ENCODE measurements at regions not wholly inside any gene's neighbourhood (a gene's known extent, or its start where the extent isn't known, plus 50 kb on each side); places are given as distances from the start of the nearest gene placed in this dataset.

GRCh38 chr7:19464241-19464640, 244.6 kb downstream of the POLR1F start:
- no peaks in the 10 kb centered on the region for H3K9me3 ChIP-seq
- no peaks in the 10 kb centered on the region for H3K36me3 ChIP-seq
- no peaks in the 10 kb centered on the region for H3K4me1 ChIP-seq (ENCODE audit: insufficient read depth)
- no peak overlapping the region for H3K27ac ChIP-seq
- intact Hi-C loops (cut with DNase I) = no loop called here
- 78 to 93% (median 92%) methylated on average over 3 of the region's 3 CpGs for WGBS, 3 donors
- DNase-seq = no peak
- no peak overlapping the region for H3K4me3 ChIP-seq
- no peaks in the 10 kb centered on the region for H3K27me3 ChIP-seq
- no peak for TF ChIP-seq POLR2A (IDR thresholded peaks at IDR 0.05)
- TF ChIP-seq EP300 (IDR thresholded peaks at IDR 0.05) = no peak
- no peak for TF ChIP-seq CTCF (IDR thresholded peaks at IDR 0.05)

DNA sequence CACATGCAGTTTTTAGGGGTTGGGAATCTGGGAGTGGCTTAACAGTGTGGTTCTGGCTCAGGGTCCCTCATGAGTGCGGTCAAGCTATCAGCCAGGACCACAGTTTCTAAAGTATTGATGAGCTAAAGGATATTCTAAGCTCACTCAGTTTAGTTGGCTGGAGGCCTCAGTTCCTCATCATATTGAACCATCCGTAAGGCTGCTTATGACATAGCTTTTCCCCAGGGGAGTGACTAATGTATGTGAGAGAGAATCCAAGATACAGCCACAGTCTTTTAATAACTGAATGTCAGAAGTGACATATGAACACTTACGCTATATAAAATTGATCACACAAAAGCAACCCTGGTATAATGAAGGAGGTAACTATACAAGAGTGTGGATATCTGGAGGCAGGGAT, 245.3 kb downstream of the POLR1F start:
- WGBS, 3 donors = 92 to 95% (median 93%) methylated on average over 3 of the region's 3 CpGs
- no peaks in the 10 kb centered on the region for H3K36me3 ChIP-seq
- no peak overlapping the region for H3K27ac ChIP-seq
- no peaks in the 10 kb centered on the region for H3K4me1 ChIP-seq (ENCODE audit: insufficient read depth)
- no peaks in the 10 kb centered on the region for H3K27me3 ChIP-seq
- intact Hi-C loops (cut with DNase I) = no loop called here
- no peak for TF ChIP-seq POLR2A (IDR thresholded peaks at IDR 0.05)
- no peak for TF ChIP-seq CTCF (IDR thresholded peaks at IDR 0.05)
- no peak for TF ChIP-seq EP300 (IDR thresholded peaks at IDR 0.05)
- no peaks in the 10 kb centered on the region for H3K9me3 ChIP-seq
- H3K4me3 ChIP-seq = no peak overlapping the region
- no peak for DNase-seq

DNA sequence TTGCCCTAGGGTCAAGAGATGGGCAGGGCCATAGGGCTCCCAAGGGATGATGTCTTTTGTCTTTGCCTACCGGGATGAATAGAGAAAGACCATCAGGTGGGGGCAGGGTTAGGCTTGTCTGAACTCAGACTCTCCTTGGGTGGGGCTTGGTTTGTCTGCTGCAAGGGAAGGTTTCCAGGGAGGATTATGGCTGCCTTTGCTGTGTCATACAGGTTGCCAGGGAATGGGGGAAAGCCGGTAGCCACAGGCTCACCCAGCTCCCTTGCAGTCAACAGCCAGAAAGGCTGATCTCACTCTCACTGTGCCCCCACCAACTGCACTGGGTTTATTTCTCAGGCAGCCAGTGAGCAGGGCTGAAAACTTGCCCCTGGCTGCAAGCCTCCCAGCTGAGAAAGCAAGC, 253.2 kb downstream of the POLR1F start:
- Histone ChIP-seq H3K4me3 (no peak overlapping the region), H3K9me3 (no peaks in the 10 kb centered on the region), H3K27me3 (no peaks in the 10 kb centered on the region), H3K36me3 (no peaks in the 10 kb centered on the region), H3K4me1 (ENCODE audit: insufficient read depth) (no peaks in the 10 kb centered on the region), H3K27ac (no peak overlapping the region)
- intact Hi-C loops (cut with DNase I) = no loop called here
- 28 to 36% (median 35%) methylated on average over 2 of the region's 2 CpGs for WGBS, 3 donors
- DNase-seq = no peak
- no peak for TF ChIP-seq EP300 (IDR thresholded peaks at IDR 0.05)
- no peak for TF ChIP-seq CTCF (IDR thresholded peaks at IDR 0.05)
- no peak for TF ChIP-seq POLR2A (IDR thresholded peaks at IDR 0.05)

DNA sequence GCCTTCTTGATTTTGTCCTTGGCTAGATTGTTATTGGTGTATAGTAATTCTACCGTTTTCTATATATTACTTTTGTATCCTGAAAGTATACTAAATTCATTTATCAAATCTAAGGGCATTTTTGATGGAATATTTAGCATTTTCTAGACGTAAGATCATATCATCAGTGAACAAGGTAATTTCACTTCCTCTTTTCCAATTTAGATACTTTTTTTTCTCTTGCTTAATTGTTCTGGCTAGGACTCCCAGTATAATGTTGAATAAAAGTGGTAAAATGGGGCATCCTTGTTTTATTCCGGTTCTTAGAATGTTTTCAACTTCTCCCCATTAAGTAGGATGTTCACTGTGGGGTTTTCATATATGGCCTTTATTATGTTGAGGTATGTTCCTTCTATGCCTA, 260.7 kb downstream of the POLR1F start:
- no peak for TF ChIP-seq EP300 (IDR thresholded peaks at IDR 0.05)
- no peak for TF ChIP-seq POLR2A (IDR thresholded peaks at IDR 0.05)
- TF ChIP-seq CTCF (IDR thresholded peaks at IDR 0.05) = no peak
- H3K27me3 ChIP-seq = no peaks in the 10 kb centered on the region
- no peaks in the 10 kb centered on the region for H3K36me3 ChIP-seq
- intact Hi-C loops (cut with DNase I) = no loop called here
- WGBS, 3 donors = 77 to 90% (median 86%) methylated on average over 3 of the region's 3 CpGs
- no peak overlapping the region for H3K4me3 ChIP-seq
- no peaks in the 10 kb centered on the region for H3K4me1 ChIP-seq (ENCODE audit: insufficient read depth)
- H3K9me3 ChIP-seq = no peaks in the 10 kb centered on the region
- no peak overlapping the region for H3K27ac ChIP-seq
- DNase-seq = no peak
